CD4-positive, alpha-beta T cell treated with Interleukin-17A for 4 hours (primary cell): ENCODE measurements at regions not wholly inside any gene's neighbourhood (a gene's known extent, or its start where the extent isn't known, plus 50 kb on each side); places are given as distances from the start of the nearest gene placed in this dataset.

Source experiments
- DNase-seq: peaks from one replicate; pipeline ENCODE4 v3.0.0-alpha.2; 2020; ENCODE audit warnings: mixed read lengths

- DNase-seq, result no peak
These were observed 656.7 kb downstream of the AJAP1 start for GRCh38 chr1:5311147-5311546.

DNA sequence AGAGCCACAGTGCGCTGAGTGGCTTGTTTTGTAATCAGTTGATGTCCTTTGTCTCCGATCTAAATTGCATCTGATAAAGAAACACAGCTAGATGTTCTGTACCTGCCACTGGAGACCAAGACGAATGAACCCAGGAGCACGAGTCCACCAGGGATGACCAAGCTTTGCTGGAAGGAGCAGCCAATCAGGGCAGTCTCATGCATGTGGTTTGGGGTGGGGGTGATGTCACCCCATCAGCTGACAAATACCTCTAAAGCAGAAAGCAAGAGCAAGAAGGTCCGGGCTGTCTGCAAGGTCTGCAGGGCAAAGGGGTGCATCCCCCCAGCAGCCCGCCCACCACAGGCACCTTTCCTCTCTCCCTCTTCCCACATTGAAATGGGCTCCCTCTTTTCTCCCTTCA lies 653.8 kb downstream of the AJAP1 start:
- DNase-seq, result no peak

- no peak for DNase-seq
These were observed 650.3 kb downstream of the AJAP1 start for GRCh38 chr1:5304702-5305101.

GRCh38 chr1:5298376-5298775 lies 644.0 kb downstream of the AJAP1 start:
- DNase-seq, result no peak

GRCh38 chr1:5297886-5298239 lies 643.5 kb downstream of the AJAP1 start:
- DNase-seq, result no peak

DNA sequence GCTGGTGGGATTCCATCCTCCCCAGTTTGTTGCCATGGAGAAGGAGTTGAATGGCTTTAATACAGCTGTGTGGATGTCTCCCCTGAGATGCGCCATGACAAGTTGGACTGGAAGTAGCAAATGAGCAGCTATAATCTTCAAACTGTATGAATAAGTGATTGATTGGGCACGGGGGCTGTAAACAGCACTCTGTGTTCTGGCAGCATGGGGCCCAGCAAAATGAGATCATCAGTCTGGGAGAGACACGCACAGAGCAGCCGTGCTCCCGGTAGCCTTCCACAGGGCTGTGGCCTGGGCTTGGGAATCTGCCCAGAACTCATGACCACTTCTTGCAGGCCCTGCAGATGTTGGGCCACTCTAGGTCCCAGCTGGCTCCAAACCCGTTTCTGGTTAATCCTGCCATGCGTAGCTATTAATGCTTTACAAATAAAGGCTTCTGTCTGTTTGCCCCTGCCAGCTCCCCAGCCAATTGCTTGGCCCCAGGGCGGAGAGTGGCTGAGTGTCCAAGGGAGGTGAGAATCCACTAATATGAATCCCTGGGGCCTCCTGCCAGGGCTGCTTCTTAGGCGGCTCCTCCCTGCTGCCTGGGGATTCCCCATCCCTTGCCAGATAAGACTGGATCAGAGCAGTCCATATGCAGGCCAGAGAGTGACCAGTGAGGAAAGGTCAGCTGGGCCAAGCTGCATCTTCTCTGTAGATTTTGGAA lies 642.9 kb downstream of the AJAP1 start:
- DNase-seq, result no peak

DNA sequence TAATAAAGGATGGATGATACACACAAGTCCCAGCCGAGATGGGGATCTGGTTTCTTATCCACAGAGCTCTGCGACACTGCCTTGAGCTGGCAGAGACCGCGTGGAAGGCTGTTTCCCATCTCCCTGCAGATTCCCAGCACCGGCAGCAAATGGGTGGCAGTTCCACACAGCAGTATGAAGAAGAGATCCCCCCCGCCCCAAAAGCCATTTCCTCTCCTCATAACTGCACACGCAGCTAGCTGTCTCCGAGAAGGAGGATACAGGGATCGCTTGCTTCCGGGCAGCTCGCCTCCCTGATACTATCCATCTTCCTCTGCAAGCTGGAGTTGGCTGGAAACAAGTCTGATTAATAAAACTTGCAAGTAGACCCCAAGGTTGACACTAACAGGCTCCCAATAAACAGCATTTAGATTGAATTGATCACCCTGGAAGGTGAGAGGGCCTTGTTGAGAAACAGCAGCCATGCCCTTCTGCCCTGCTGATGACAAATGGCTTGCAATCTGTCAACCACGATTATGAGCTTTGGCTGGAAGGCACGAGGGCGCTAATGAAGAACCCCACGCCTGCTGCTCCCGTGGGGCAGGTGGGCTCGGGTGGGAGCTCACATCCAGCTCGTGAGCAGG lies 642.3 kb downstream of the AJAP1 start:
- DNase-seq, result no peak

DNA sequence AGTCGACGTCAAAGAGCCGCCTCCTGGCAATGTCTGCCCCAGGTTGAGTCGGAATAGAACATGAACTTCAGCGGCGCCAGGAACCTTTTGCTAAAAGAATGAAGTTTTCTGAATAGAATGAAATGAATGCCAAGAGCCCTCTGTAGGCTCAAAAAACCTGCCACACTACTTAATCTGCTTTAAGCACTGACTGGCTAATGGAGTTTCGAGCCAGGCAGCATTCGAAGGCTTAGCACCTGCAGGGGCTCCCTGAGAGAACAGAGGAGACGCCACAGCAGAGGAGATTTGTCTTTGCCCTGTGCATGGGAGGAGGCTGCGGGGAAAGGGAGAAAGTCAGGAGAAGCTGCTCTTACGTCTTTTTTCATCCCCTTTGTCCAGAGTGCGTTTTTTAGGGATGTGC lies 641.7 kb downstream of the AJAP1 start:
- DNase-seq, result no peak

- no peak for DNase-seq
These were observed 637.5 kb downstream of the AJAP1 start for GRCh38 chr1:5291889-5292288.

DNA sequence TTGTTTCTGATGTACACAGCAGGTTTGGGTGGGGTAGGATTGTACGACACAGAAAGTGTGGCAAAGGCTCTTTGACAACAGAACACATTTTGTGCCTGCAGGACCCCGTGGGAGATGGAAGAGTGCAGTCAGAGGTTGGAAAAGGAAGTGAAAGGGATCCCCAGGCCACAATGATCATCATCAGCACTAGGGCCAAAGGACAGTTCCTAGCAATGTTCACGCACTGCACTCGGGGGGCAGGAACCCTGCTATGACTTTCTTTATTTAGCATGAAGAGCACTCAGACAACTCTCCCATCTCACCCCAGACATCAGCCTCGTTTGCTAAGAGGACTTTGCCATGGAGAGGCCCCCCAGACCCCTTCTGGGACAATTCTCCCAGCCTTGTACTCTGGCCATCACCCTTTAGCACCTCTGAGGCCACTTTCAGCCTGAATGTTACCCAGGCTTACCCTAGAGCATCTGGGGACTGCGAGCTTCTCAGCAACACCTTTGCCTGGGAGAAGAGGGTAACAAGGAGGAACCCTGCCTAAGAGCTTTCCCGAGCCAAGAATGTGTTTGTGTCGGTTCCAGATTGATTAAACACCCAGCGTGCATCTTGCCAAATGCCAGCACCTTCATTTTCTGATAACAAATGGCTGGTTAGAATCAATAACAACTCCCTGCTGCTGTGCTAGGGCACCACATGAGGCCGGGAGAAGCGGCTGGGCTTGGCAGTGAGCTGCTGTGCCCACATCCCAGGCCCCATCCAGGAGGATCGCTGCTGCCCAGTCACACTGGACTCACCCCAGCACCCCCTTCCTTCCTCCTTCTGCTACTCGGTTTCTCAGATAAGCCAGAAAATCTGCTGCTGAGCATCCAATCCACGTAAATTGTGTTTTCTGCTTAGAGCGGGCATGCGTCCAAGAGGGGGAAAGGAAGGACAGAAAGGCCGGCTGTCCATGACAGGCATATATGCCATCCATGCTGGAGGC lies 633.1 kb downstream of the AJAP1 start:
- DNase-seq, result no peak

- peak; percentile 40 for DNase-seq
These were observed 631.8 kb downstream of the AJAP1 start for GRCh38 chr1:5286244-5286643.

- DNase-seq, result no peak
These were observed 620.1 kb downstream of the AJAP1 start for GRCh38 chr1:5274527-5274926.

- DNase-seq, result no peak
These were observed 619.0 kb downstream of the AJAP1 start for GRCh38 chr1:5273280-5274003.

- no peak for DNase-seq
These were observed 617.9 kb downstream of the AJAP1 start for GRCh38 chr1:5272325-5272724.

GRCh38 chr1:5271264-5271663 lies 616.9 kb downstream of the AJAP1 start:
- no peak for DNase-seq

- no peak for DNase-seq
These were observed 615.5 kb downstream of the AJAP1 start for GRCh38 chr1:5269901-5270300.

GRCh38 chr1:5267603-5268235 lies 613.3 kb downstream of the AJAP1 start:
- DNase-seq, result no peak

DNA sequence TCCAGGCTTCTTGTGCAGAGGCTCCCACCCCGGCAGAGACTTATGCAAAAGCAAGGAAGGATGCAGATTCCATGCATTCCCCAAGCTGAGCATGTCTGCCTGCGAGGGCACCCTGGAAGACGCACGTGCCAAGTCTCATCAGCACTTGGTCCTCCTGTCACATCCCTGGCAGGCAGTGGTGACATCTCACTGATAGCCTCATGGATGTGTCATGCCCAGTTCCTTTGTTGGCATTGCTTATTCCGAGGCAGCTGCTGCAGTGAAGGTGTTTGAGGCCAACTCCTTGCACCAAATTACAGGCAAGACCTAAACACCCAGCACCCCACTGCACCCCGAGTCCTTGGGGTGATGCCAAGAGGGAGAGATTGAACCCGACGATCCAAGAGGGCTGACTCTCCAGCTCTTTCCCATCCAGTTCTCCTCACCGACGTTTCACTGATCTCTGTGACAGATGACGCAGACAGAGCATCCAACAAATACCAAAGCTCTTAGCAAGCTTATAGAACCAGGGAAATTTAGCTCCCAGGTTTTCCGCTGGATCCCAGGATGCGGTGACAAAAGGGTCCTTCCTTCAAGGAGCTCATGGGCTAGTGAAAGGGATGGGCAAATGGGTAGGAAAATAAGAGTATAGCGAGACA lies 611.1 kb downstream of the AJAP1 start:
- no peak for DNase-seq

- no peak for DNase-seq
These were observed 610.1 kb downstream of the AJAP1 start for GRCh38 chr1:5264476-5264875.

- no peak for DNase-seq
These were observed 602.4 kb downstream of the AJAP1 start for GRCh38 chr1:5256793-5257192.

DNA sequence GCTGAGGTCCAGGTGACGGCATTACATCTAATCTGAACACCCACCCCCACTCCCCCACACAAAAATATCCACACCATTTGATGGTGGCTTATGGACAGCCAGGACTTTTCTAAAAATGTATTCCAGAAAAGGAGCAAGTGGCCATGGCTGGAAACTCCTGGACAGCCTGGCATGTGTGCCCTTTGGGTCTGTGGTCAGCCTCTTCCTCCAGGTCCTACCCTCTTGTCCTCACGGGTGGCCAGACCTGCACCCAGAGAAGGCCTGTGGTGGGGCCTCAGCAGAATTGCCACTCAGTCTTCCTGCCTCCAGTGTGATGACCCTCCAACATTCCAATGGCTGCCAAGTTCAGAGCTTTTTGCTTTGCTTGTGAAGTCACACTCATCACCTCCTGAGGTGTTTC lies 600.6 kb downstream of the AJAP1 start:
- DNase-seq, result no peak

GRCh38 chr1:5254131-5254725 lies 599.8 kb downstream of the AJAP1 start:
- no peak for DNase-seq
